IPS-15b (cell line): ENCODE measurements at regions not wholly inside any gene's neighbourhood (a gene's known extent, or its start where the extent isn't known, plus 50 kb on each side); places are given as distances from the start of the nearest gene placed in this dataset.

Experiments used
- H3K27me3 ChIP-seq: one replicate; pipeline ENCODE4 v1.6.1; 2013; ENCODE audit warnings: low read length; ENCODE audit not compliant: control insufficient read depth, insufficient read depth
- H3K36me3 ChIP-seq: one replicate; pipeline ENCODE4 v1.6.1; 2013; ENCODE audit warnings: low read length; ENCODE audit not compliant: control insufficient read depth, insufficient read depth
- H3K4me1 ChIP-seq: one replicate; pipeline ENCODE4 v1.6.1; 2013; ENCODE audit warnings: mild to moderate bottlenecking, low read length; ENCODE audit not compliant: control insufficient read depth, insufficient read depth
- H3K4me3 ChIP-seq: one replicate; pipeline ENCODE4 v1.5.1; 2013; ENCODE audit warnings: low read depth, low read length
- H3K9ac ChIP-seq: one replicate; pipeline ENCODE4 v1.6.1; 2013; ENCODE audit warnings: low read depth, mild to moderate bottlenecking, low read length
- H3K9me3 ChIP-seq: one replicate; pipeline ENCODE4 v1.6.1; 2013; ENCODE audit warnings: mild to moderate bottlenecking, low read length; ENCODE audit not compliant: control insufficient read depth, insufficient read depth

DNA sequence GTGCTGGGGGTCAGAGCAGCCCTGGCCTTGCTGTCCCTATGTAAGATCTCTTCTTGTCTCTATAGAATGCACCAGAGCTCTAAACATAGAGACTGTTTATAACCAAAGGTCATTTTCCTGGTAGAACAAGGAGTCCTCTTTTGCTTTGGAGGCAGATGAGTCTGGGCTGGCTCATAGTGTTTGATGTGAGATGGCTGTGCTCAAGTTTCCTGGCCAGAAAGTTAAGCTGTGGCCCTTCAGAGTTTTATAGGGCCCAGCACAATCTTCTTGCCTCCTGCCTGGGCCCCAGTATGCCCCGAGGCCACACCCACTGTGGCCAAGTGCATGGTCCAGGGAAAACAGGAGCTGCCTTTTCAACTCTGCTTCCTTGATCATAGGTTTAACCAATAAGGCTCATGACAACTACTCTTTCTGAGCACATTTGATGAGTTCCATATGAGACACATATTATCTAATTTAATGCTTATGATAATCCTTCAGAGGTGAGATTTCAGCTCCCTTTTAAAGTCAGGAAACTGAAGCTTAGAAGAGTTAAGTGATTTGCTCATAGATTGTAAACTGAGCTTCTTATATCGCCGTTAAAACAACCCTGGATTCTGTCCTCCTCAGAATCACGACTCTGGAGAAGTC, 66.3 kb downstream of the MYCN start:
- Histone ChIP-seq H3K4me1 (no peaks in the 10 kb centered on the region), H3K27me3 (no peaks in the 10 kb centered on the region), H3K4me3 (no peak overlapping the region), H3K9ac (no peak overlapping the region), H3K9me3 (peaks cover 4% of the 10 kb centered on the region), H3K36me3 (no peaks in the 10 kb centered on the region)

DNA sequence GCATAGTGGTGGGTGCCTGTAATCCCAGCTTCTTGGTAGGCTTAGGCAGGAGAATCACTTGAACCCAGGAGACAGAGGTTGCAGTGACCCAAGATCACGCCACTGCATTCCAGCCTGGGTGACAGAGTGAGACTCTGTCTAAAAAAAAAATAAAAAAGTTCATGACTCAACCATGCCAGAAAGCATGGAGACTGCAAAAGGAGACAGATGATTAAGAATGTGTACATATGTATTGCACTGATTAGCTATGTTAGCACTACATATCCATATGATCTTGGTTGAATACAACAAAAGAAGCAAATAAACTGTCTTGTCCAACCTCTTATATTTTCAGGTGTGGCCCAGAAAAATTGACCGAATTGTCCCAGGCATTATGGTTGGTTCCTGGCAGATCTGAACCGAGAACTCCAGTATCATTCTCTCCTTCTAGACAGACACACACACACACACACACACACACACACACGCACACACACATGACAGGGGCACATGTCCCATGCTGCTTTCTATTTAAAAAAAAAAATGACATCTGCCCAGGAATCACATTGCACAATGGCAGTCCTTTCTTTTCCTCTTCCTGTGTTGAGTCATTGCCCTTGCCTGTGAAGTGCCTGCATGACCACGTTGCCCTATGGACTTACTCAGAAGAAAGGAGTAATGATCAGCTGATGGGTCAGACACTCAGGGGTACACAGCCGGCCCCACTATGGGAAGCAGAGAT, 65.6 kb downstream of the MYCN start:
- H3K4me1 ChIP-seq = no peaks in the 10 kb centered on the region
- H3K36me3 ChIP-seq = no peaks in the 10 kb centered on the region
- H3K9ac ChIP-seq = no peak overlapping the region

DNA sequence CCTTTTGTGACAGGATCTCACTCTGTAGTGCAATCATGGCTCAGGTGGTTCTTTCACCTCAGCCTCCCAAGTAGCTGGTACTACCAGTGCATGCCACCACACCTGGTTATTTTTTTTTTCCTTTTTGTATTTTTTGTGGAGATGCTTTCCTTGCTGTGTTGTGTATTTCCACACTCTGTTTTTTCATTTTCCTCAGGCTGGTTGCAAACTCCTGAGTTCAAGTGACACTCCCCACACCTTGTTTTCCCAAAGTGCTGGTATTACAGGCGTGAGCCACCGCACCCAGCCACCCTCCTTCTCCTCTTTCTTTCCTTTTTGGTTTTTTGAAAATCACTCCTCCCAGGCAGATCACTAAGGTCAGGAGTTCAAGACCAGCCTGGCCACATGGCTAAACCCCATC, 65.0 kb downstream of the MYCN start:
- H3K27me3 ChIP-seq = no peaks in the 10 kb centered on the region
- peaks cover 4% of the 10 kb centered on the region for H3K9me3 ChIP-seq
- no peaks in the 10 kb centered on the region for H3K4me1 ChIP-seq
- no peak overlapping the region for H3K9ac ChIP-seq
- H3K36me3 ChIP-seq = no peaks in the 10 kb centered on the region
- H3K4me3 ChIP-seq = no peak overlapping the region

More for the DNA sequence above, 65.6 kb downstream of the MYCN start:
- Histone ChIP-seq H3K9me3 (peaks cover 4% of the 10 kb centered on the region), H3K27me3 (no peaks in the 10 kb centered on the region), H3K4me3 (no peak overlapping the region)

DNA sequence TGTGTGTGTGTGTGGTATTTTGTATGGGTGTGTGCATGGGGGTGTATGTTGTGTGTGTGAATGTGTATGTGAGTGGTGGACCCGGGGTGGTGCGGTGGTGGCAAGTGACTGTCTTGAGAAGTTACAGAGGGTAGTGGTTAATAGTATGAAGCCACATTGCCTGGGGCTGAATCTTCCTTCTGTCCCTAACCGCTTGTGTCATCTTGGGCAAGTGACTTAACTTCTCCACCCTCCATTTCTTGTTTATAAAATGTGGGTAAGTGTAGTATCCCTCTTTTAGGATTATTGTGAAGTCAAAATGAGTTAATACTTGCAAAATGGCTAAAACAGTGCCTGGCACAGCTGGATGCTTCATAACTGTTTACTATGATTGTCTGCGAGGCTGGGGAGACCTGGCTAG, 63.5 kb downstream of the MYCN start:
- H3K4me3 ChIP-seq = no peak overlapping the region

DNA sequence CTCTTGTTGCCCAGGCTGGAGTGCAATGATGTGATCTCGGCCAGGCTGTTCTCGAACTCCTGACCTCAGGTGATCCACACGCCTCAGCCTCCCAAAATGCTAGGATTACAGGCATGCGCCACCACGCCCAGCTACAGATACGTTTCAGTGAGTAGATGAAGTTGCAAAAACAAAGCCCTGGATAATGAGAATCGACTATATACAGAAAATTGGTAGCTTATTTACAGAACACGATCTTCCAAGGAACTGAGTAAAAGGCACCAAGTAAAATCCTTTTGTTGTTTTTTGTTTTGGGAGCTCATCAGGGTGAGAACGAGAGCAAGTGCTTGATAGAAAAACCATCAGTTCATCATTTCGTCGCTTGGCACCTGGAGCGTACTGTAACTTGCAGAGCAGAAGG, 62.8 kb downstream of the MYCN start:
- no peaks in the 10 kb centered on the region for H3K4me1 ChIP-seq
- no peak overlapping the region for H3K9ac ChIP-seq
- no peak overlapping the region for H3K4me3 ChIP-seq
- no peaks in the 10 kb centered on the region for H3K36me3 ChIP-seq
- H3K27me3 ChIP-seq = peaks cover 3% of the 10 kb centered on the region
- peaks cover 4% of the 10 kb centered on the region for H3K9me3 ChIP-seq

More for the DNA sequence above, 63.5 kb downstream of the MYCN start:
- no peaks in the 10 kb centered on the region for H3K4me1 ChIP-seq
- H3K9ac ChIP-seq = no peak overlapping the region
- peaks cover 3% of the 10 kb centered on the region for H3K27me3 ChIP-seq
- no peaks in the 10 kb centered on the region for H3K36me3 ChIP-seq
- H3K9me3 ChIP-seq = peaks cover 4% of the 10 kb centered on the region

DNA sequence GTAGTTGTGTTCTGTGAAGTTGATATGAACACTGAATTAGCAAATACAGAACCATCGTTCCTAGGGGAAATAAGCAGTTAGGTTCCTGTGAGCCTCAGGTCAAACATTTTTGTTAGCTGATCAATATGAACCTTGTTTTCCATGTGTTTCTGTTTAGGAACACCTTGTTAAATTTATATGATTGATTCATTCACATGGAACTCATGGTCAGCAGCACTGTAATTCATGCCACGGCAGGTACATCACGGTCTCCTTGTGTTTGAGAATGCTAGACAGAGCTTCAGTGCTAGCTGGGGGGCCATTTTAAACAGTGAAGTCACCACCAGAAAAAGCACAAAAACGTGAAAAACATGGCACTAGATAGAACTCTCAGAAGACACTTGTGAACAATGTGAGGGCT, 62.2 kb downstream of the MYCN start:
- Histone ChIP-seq H3K36me3 (no peaks in the 10 kb centered on the region), H3K4me1 (no peaks in the 10 kb centered on the region), H3K27me3 (peaks cover 3% of the 10 kb centered on the region), H3K4me3 (no peak overlapping the region), H3K9me3 (peaks cover 4% of the 10 kb centered on the region), H3K9ac (no peak overlapping the region)

DNA sequence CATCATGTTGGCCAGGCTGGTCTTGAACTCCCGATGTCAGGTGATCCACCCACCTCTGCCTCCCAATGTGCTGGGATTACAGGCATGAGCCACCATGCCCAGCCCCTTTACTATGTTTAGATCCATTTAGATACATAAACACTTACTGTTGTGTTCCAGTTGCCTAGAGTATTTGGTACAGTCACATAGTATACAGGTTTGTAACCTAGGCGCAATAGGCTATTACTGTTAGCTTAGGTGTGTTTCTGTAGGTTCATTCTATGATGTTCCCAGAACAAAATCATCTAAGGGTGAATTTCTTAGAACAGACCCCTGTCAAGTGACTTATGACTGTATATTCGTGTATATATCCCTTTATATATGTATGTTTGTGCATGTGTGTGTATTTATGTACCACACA, 61.8 kb downstream of the MYCN start:
- no peak overlapping the region for H3K9ac ChIP-seq

DNA sequence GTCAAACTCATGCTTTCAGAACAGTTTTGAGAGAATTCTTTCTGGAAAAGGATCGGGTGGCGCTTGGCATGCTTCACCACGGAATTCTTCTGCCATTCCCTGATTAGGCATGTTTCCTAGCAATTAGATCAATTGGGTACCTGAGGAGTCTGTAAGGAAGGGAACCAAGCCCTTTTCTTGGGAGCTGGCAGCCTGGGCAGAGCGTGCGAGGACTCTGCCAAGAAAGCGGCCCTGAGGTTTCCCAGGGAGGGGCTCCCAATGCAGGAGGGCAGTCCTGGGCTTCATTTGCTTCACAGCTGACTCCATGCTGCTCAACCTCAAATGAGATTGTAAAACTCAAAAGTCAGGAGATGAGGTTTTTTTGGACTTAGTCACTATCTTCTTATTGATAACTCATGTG, 60.3 kb downstream of the MYCN start:
- H3K4me1 ChIP-seq = no peaks in the 10 kb centered on the region
- H3K27me3 ChIP-seq = peaks cover 3% of the 10 kb centered on the region
- no peak overlapping the region for H3K4me3 ChIP-seq
- H3K9me3 ChIP-seq = peaks cover 4% of the 10 kb centered on the region
- no peaks in the 10 kb centered on the region for H3K36me3 ChIP-seq
- H3K9ac ChIP-seq = no peak overlapping the region

More for the DNA sequence above, 61.8 kb downstream of the MYCN start:
- no peaks in the 10 kb centered on the region for H3K36me3 ChIP-seq
- no peak overlapping the region for H3K4me3 ChIP-seq
- peaks cover 4% of the 10 kb centered on the region for H3K9me3 ChIP-seq
- no peaks in the 10 kb centered on the region for H3K4me1 ChIP-seq
- peaks cover 3% of the 10 kb centered on the region for H3K27me3 ChIP-seq

DNA sequence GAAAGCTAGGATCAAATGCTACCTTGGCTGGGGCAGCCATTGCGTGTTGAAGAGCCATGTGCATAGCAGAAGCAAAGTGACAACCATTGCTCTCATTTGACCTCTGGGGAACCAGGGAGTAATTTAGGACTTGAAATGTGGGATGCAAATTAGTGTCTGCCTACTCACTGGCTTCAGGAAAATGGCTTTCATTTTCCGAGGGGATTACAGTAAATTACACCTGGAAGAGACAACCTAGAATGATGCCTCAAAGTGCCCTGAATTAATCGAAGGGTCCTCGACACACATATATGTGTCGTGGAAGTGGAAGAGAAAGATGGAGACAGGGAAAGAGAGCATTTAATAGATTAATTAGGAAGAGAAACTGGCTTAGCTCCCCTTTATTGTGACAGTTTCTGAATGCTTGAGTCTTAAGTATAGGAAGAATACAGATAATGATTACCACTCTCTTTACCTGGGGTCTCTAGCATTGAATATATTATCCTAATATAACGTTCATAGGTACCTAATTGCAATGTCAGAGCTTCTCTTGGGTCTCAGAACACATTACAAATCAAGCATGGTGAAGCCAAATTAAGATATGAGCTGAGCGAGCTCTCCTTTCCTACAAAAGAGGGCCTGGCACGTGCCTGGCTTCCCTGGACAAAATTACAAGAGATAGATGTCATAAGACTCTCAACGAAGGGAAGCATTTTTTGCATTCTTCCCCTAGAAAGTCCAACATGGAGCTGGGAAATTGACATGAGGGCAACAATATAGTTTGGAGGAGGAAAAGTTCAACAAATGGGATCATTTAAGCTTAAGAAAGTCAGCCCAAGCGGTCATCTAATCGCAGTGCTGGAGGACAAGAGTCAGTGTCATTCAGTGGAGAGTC, 59.5 kb downstream of the MYCN start:
- H3K4me3 ChIP-seq = no peak overlapping the region
- peaks cover 4% of the 10 kb centered on the region for H3K9me3 ChIP-seq
- H3K27me3 ChIP-seq = peaks cover 3% of the 10 kb centered on the region
- no peaks in the 10 kb centered on the region for H3K4me1 ChIP-seq
- H3K36me3 ChIP-seq = no peaks in the 10 kb centered on the region
- H3K9ac ChIP-seq = no peak overlapping the region

DNA sequence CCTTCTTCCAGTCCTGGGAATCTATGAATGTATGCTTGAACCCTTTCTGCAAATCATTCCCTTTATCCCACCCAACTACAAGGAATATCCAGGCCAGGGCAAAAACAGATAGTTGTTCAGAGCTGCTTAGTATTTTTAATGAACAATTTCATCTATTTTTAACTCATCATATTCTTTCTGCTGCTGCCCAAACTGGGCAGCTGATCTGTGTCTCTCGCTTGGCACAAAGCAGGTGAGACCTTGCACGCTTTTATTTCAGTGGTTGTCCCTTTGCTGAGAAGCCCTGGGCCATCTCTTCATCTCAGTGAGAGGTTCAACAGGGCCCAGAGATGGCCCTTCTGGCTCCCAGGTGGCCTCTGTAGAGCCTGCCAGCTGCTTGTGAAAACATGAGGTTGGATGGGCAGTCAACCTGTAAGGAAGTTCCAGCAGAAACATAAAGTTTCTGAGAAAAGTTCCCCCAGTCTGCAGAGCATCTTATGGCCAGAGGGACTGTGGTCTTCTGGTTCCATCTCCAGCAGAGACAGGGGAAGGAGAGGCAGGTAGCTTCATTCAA, 57.5 kb downstream of the MYCN start:
- peaks cover 3% of the 10 kb centered on the region for H3K27me3 ChIP-seq
- no peak overlapping the region for H3K9ac ChIP-seq
- peaks cover 4% of the 10 kb centered on the region for H3K9me3 ChIP-seq

DNA sequence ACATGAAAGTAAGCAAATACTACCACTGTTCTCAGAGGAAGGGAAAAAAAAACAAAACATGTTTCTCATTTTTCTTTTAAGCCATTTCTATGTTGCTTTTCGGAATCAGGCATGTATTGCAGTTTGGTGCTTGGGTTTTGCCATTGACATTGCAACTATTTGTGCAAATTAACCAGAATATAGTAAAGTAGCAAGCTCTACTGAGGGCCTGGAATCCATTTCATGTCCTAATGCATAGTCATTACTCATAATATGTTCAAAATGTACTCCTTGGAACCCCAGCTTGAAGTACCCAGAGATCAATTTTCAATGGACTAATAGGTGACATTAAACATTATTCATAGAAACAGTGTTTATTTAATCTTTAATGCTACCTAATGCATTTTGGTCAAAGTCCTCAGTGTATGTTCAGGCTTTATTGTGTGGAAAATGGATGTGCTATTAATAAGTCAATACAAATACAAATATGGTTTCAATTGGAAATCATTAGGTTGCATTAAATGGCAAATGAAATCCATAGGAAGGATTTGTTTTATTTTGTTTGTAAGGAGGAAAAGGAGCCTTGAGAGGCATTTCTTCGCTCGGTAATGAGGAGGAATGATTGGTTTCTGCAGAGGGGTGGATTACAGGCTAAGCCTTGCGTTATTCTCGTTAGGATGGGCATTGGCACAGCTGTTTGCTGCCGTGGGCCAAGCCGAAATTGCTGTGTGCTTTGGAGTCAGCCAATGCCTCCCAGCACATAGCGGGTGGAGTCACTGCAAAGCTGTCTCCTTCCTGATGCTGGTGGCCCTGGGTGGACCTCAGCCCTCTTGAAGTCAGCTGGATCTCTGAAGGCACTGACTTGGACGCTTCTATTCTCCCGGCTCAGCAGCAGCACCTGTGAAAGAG, 56.4 kb downstream of the MYCN start:
- Histone ChIP-seq H3K27me3 (peaks cover 3% of the 10 kb centered on the region), H3K9ac (no peak overlapping the region), H3K4me3 (no peak overlapping the region), H3K9me3 (no peaks in the 10 kb centered on the region), H3K4me1 (no peaks in the 10 kb centered on the region), H3K36me3 (no peaks in the 10 kb centered on the region)

More for the DNA sequence above, 57.5 kb downstream of the MYCN start:
- Histone ChIP-seq H3K4me1 (no peaks in the 10 kb centered on the region), H3K36me3 (no peaks in the 10 kb centered on the region), H3K4me3 (no peak overlapping the region)
